Stimulated activated CD4-positive, alpha-beta T cell treated with anti-CD3 and anti-CD28 coated beads, Interleukin-12 subunit alpha, Interleukin-12 subunit beta, amount 100 ng/mL, for 4 hours (primary cell): ENCODE measurements at regions not wholly inside any gene's neighbourhood (a gene's known extent, or its start where the extent isn't known, plus 50 kb on each side); places are given as distances from the start of the nearest gene placed in this dataset.
"Not testable (repeated sequence)": the region's sequence is repeated elsewhere in the genome, so short reads cannot be mapped to it uniquely, and the experiment has no call there.

Experiments used
- DNase-seq: peaks from one replicate; pipeline ENCODE4 v3.0.0-alpha.2; 2020

DNA sequence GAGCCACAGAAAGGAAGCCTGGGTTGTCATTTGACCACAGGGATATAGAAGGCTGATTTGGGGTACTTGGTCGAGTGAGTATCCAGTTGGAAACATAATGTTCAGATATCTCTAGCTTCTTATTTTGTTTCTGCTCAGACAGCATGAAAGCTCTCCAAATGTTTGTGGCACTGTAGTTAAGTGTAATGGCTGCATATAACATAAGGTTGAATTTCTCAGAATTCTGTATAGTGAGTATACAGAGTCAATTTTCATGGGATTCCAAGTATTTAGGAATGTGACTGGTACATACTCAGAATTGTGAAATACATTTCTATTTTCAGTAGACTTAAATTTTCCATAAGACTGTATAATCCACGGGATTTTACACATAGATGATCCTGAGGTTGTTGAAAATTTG lies 2102.1 kb upstream of the RAG2 start:
- no peak for DNase-seq

DNA sequence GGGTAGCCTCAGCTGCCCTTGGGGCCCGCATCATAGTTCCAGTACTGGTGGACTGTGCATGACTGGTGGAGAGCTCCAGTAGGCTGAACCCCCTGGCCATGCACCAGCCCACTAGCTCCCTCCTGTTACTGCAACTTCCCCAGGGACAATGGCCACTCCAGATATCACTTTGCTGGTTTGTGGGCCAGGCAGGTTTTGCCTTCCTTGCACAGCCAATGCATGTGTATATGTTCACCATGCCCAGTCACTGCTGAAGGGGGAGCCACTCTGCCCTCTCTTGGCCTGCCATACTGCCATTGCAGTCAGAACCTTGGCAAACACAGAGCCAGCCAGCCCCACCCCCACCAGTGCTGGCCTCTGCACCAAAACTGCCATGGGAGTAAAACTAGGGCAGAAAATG lies 2095.3 kb upstream of the RAG2 start:
- no peak for DNase-seq

DNA sequence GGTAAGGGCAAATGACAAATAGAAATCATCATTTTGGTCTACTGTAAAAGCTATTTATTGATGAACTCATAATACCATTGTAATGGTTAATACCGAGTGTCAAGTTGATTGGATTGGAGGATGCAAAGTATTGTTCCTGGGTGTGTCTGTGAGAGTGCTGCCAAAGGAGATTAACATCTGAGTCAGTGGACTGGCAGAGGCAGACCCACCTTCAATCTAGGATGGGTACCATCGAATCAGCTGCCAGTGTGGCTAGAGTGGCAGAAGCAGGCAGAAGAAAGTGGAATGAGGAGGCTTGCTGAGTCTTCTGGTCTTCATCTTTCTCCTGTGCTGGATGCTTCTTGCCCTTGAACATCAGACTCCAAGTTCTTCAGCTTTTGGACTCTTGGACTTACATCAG lies 2092.2 kb upstream of the RAG2 start:
- not testable (repeated sequence) for DNase-seq

DNA sequence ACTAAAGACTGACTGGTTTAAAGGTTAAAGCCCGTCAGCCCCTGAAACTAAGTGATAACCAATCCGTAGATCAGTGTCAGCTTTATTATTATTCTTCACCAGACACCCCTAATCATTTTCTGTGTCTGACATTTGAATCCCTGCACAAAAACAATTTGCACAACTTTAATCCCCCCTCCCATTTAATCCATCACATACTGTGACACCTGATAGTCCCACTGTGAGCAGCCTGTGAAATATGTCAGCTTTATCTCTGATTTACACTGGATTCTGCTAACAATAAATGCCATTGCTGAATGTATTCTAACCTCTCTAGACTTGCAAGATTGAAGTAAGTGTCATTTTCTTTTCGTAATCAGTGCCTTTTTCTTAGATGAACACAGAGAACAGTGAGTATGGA lies 2089.0 kb upstream of the RAG2 start:
- no peak for DNase-seq

DNA sequence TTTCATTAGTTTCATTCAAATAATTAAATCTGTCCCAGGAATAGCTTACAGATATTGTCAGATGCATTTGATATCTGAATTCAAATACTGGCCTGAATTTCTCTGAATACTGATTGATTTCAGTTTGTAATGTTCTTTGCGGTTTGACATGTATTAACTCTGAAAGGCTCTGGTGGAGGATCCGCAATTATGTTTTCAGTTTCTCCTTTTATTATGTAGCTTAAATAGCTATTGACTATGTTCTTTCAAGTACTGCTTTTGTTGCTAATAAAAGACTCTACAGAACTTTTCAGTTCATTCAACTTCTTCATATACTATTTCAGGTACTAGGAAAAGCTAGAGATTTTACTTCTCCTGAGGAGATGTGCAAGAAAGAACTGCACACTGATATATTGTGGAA lies 2085.4 kb upstream of the RAG2 start:
- no peak for DNase-seq

DNA sequence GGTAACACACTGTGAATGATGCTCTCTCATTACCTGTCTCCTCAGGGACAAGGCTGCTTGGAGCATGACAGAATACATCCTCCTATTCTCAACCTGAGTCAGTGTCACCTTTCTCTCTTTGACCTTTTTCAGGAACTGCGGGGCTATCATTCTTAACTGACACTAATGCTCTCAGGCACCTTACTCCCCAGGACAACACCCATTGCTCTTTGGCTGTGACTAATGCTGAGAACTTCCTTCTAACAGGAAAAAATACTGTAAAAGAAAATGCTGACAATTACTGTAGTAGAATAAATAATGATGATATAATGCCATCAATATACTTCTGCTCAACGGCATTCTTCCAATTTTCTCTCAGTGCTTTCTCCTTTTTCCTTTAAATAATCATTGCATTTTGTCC lies 2082.7 kb upstream of the RAG2 start:
- no peak for DNase-seq

DNA sequence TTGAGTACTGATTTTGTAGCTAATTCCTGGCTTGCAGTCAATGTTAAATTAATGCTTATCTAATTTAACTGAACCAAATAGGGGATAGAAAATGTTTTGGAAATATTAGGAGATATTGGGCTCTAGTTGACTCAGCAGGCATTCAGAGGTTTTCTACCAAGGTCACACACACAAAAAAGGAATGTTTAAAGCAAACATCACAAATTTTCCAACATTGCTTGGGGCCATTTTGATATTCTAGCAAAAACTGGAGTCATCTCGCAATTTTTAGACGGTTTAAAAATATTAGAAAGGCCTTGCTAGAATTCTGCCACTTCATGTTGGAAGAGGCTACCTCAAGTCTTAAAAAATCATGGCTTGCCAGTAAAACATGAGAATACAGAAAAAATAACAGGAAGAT lies 2082.1 kb upstream of the RAG2 start:
- DNase-seq = no peak

DNA sequence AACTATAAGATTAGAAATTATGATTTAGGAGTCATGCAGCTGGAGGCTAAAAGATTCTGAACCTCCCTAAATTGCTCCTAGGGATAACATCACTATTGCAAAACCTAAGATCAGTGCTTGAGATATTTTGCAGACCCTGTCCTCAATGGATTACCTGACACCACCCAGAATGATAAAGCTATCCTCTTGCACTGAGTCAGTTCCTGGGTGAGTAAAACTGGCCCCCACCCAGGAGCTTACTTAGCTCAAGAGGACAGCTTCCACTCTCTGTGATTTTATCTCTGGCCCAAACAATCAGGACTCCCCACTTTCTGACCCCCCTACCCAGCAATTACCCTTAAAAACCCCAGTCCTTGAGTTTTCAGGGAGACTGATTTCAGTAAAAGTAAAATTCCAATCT lies 2074.4 kb upstream of the RAG2 start:
- DNase-seq = no peak

DNA sequence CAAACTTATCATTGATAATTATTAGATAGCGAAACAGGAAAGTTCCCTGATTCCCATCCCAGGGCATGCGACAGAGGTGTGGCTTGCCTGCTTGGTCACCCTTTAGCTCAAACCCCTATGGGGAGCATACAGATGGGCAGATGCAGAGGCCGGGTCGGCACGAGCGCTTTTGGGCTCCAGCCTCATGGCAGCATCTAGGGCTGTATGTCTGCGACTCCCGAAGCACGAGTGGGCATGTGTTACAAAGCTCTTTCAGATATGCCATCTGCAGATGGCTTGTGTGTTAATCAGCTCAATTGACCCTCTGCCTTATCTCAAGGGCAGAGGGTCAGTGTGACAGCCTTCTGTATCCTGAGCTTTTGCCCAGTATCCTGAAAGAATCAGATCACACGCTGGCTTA lies 2069.3 kb upstream of the RAG2 start:
- no peak for DNase-seq

DNA sequence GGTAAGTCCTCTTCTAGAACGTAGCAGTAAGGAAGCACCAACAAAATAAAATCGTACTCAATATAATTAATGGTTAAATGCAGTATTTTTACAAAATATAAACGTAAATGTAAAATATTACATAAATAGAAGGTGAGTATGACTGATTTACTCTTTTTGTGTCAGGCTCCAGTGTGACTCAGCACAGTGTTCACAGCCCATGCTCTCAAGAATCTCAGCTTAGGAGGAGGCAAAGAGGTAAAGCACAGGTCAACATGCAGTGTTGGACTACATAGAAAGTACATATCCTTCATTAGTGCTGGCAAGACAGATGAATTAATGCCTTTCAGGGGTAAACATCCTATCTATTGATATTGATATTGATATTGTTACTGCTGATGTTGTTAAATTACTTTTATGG lies 2050.6 kb upstream of the RAG2 start:
- DNase-seq = no peak

DNA sequence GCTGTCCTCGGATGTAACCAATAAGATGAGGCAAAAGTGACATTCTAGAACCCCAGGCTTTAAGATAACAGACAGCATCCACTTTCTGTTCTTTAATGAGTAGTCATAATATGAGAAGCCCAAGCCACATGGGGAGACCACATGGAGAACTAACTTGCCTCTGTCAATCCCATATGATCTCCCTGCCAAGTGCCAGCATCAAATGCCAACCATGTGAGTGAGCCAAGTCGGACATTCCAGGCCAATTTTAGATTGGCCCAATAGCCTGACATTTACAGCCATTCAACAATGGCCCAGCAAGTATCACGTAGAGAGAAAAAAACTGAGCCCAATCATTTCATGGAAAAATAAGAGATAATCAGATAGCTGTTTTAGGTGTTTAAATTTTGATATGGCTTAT lies 2048.3 kb upstream of the RAG2 start:
- no peak for DNase-seq

DNA sequence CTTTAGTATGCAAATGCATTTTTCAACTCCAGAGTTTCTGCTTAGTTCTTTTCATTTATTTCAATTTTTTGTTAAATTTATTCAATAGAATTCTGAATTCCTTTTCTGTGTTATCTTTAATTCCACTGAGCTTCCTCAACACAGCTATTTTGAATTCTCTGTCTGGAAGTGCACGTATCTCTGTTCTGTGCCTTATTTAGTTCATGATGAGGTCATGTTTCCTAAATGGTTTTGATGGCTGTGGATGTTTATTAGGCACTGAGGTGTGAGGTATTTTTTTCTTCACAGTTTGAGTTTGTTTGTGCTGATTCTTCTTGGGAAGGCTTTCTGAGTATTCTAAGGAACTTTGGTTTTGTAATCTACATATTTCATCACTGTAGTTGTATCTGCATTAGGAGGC lies 2042.8 kb upstream of the RAG2 start:
- no peak for DNase-seq

DNA sequence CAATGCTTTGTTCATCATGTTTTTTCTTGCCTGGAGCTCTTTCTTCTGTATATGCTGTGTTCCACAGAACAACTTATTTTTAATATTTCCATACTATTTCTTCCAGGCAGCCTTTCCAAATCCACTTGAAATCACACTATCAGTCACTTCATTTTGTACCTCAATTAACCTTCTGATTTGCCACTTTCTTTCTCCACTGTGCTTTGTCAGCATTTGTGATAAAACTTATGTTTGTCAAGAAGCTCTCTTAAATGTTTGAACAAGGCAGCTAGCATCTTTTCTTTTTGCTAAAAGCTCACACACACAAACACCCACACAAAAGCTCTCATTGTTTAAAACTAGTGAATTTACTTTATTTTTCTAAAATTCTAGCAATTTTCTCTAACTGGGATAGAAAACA lies 2014.7 kb upstream of the RAG2 start:
- DNase-seq = no peak

DNA sequence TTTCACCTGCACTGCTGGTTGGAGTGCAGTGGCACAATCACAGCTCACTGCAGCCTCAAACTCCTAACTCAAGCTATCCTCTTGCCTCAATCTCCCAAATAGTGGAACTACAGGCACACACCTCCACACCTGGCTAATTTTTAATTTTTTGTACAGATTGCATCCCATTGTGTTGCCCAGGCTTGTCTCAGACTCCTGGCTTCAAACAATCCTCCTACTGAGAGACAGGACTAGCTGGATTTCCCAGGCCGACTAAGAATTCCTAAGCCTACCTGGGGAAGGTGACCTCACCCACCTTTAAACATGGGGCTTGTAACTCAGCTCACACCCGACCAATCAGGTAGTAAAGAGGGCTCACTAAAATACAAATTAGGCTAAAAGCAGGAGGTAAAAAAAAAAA lies 2003.3 kb upstream of the RAG2 start:
- not testable (repeated sequence) for DNase-seq

DNA sequence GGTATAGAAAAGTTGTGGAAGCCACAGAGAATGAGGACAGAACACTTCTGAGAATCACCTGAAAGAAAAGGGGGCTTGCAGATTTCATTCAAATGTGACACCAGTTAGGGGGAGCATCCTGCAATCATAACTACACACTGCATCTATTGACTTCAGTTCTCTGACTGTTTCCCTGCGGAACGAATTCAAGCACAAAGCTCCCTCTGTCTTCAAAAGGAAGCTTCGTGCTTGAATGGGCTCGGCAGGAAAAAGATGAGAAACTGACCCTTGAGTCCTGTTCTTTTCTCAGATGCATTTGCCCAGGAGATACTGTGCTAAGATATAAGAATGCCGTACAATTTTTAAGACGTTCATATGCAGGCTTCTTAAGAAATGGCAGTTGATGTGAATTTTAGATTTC lies 2000.4 kb upstream of the RAG2 start:
- DNase-seq = no peak

DNA sequence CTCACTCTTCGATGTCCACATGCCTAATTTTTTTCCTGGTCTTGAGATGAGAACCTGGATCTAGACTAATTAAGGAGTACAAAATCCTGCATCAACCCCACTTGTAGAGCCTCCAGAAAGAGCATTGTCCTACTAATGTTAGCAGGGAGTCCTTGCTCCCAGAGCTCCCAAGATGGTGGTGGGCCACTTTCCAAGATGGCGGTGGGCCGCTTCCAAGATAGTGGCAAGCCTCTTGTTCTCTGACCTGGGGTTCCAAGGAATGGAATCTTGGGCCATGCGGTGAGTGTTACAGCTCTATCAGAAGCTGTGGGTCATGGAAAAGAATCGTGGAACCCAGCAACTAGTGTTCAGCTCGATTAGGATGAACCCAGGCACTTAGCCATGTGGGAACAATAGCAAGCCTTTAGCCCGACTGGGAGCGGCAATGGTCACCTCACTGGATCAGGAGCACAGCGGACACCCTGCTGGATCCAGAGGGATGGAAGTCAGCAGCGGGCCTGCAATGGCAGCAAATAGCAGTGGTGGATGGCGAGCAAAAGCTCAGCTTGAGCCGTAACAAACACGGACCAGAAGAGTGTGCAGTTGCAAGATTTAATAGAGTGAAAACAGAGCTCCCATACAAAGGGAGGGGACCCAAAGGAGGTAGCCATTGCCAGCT lies 1997.5 kb upstream of the RAG2 start:
- not testable (repeated sequence) for DNase-seq

DNA sequence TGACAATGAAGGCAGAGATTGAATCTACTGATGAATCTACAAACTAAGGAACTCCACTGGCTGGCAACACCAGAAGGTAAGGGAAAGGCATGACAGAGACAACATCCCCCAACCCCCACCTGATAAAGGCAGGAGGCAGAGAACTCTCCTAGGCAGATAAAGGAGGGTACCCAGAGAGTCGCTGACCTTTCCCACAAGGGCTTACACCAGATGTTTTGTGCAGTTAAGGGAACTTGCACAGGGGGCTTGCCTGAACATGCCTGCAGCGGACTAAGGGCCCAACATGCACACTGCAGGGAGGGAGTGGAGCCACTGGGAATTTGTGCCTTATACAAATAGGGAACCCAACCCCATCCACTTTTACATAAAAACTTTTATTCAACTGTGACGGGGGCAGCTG lies 1996.9 kb upstream of the RAG2 start:
- no peak for DNase-seq

DNA sequence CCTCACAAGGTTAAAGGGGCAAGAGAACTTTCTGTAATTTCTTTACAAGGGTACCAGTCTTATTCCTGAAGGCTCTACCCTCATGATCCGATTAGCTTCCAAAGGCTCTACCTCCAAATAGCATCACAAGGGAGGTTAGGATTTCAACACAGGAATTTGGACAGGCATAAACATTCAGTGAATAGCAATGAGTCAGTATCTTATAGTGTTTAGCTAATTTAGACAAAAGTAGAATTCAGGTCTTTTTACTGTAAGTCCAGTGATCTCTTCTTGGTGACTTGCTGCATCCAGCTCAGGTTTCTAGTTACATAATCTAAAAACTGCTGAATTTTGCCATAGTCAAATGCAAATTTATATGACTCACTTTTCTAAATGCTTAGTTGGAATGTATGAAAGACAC lies 1995.6 kb upstream of the RAG2 start:
- DNase-seq = no peak

DNA sequence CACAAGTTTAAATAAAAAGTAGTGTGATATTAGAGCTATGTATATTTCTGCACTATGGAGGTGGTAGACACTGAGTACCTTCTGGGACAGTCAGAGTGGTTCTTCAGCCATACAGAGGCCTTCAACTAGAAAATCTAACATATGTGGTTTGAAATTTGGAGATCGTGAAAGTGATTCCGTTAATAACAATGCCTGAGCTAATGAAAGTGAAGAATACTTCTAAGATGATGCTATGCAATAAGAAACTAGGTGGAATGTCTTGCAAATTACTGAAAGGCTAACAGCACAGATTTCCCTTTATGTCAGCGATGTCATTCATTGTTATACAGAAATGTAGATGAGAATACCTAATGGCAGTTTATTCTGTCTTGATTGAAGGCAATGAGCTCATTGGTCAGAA lies 1984.7 kb upstream of the RAG2 start:
- DNase-seq = no peak

DNA sequence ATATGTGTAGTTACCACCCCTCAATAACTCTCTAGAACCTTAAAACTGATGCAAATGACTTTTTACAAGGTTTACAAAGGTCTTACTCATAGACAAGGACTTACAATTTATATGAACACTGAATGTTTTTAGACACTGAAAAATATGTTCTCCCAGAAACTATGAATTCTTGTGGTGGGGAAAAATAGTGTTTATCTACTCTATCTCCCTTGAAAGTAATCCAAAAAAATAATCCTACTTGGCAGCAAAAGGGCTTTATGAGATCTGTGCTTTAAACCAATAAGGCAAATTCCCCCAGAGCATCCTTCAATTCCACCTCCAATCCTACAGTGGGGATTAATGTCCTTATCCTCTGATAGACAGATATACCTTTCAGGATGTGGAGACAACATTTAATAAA lies 1984.1 kb upstream of the RAG2 start:
- no peak for DNase-seq

DNA sequence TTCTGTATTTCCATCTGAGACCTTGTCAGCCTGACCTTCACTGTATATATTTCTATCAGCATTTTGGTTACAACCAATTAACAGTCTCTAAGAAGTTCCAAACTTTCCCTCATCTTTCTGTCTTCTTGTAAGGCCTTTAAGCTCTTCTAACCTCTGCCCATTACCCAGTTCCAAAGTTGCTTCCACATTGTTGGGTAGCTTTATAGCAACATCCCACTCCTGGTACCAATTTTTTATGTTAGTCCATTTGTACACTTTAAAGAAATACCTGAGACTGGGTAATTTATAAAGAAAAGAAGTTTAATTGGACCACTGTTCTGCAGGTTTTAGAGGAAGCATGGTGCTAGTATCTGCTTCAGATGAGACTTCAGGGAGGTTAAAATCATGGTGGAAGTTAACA lies 1979.7 kb upstream of the RAG2 start:
- DNase-seq = no peak

DNA sequence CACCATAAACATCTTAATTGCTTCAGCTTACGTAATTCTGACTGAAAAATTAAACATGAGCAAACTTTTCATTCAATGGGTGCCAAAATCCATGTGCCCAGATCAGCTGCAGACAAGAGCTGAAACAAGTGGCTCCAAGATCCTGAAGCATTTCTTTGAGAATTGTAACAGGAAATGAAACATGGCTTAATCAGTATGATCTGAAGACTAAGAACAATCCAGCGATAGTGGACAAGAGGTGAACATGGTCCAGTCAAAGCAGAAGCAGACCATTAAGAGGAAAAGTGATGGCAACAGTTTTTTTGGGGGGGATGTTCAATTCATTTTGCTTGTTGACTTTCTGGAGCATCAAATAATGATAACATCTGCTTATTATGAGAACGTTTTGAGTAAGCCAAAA lies 1964.5 kb upstream of the RAG2 start:
- DNase-seq = no peak

DNA sequence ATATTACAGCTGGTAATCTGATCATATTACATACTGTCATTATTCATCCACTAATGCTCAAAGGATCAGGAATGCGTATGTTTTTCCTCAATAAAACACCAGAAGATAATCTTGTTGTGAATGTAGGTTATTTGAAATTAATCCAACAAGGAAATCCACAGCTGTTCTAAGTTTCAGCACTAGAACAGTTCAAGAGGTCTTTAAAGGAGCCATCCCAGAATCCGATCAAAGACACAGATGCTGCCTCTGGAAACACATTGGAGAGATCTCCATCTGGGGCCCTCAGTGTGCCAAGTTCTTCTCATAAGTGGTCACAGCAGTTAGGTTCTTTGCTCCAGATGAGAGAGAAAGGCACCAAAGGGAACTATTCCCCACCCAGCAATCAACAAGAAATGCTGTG lies 1955.1 kb upstream of the RAG2 start:
- no peak for DNase-seq

DNA sequence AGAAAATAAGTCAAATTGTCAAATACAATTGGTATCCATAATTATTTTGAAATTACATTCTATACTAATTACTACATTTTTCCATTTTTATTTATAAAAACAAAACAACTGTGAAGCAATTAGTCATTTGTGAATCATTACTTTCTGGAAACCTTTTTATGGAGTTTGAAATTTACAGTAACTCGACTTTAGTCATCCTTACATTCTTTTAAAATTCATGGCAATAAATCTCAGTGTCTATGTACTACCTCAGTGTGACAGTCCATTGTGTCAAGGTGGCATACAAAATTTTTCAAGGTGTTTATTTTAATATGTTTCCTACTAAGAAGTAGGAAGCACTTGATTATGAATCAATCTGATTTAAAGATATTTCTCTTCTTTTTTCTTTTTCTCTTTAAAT lies 1949.4 kb upstream of the RAG2 start:
- no peak for DNase-seq

DNA sequence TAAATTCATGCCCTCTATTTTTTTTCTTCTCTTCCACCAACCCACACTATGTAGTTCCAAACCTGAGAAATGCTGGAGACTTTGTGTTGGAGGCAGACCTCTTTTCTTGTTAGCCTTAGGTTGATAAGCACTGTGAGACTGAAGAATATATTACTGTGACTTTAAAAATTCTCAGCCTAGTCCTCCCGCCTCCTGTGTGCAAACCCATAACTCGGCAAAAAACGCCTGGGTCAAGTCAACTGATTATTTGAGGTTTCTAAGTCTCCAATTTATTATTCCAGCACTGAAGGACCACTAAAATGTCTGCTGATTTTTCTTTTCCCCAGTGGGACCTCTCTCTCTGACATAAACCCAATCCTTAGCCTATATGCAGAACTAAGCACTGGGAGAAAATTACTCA lies 1946.0 kb upstream of the RAG2 start:
- DNase-seq = no peak

DNA sequence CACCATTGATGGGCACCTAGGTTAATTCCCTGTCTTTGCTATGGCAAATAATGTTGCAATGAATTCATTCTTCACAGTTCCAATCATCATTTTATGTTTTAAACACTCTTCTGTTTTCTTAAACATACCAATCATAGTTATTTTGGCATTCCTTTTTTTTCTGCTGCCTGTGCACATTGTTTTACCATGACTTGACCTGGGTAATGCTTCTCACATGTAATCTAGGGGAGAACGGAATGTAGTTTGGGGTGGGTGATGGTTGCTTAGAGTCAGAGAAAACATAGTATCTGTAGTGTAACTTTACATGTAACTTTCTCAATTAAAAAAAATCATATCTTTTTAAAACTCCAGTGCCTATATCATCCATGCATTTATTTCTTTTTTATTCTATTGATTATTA lies 1945.3 kb upstream of the RAG2 start:
- no peak for DNase-seq
